Neural cell (in vitro differentiated cells): ENCODE measurements at regions not wholly inside any gene's neighbourhood (a gene's known extent, or its start where the extent isn't known, plus 50 kb on each side); places are given as distances from the start of the nearest gene placed in this dataset.

Experiments
- H2AFZ ChIP-seq: fragments of 200-600, 300-800 bp; sonication (generic), shearing (Covaris generic); 2 replicates; pipeline ENCODE4 v1.6.0; 2014; ENCODE audit warnings: low read depth, mild to moderate bottlenecking, antibody characterized with exemption, low read length, moderate library complexity
- H3F3A ChIP-seq: fragments of 200-600 bp; shearing (Covaris generic); 2 replicates; pipeline ENCODE4 v1.6.1; 2016; ENCODE audit warnings: mild to moderate bottlenecking, moderate library complexity, mixed read lengths, antibody characterized with exemption, low read length; ENCODE audit not compliant: insufficient read depth, poor library complexity, severe bottlenecking
- H3K27ac ChIP-seq: fragments of 200-600, 300-800 bp; sonication (generic), shearing (Covaris generic); 2 replicates; pipeline ENCODE4 v1.5.1; 2014; ENCODE audit warnings: mild to moderate bottlenecking, low read length, moderate library complexity
- H3K27me3 ChIP-seq: fragments of 300-800, 200-600 bp; sonication (generic), shearing (Covaris generic); 2 replicates; pipeline ENCODE4 v1.6.0; 2014; ENCODE audit warnings: mild to moderate bottlenecking, low read depth, low read length, moderate library complexity; ENCODE audit not compliant: insufficient read depth
- H3K36me3 ChIP-seq: fragments of 300-800, 200-600 bp; sonication (generic), shearing (Covaris generic); 2 replicates; pipeline ENCODE4 v1.5.1; 2014; ENCODE audit warnings: mild to moderate bottlenecking, antibody characterized with exemption, low read length, moderate library complexity; ENCODE audit not compliant: insufficient read depth
- H3K4me2 ChIP-seq: fragments of 300-800, 200-600 bp; sonication (generic), shearing (Covaris generic); 2 replicates; pipeline ENCODE4 v1.6.0; 2014; ENCODE audit warnings: mild to moderate bottlenecking, low read length
- H3K4me3 ChIP-seq: fragments of 300-800, 200-600 bp; sonication (generic), shearing (Covaris generic); 2 replicates; pipeline ENCODE4 v1.5.1; 2014; ENCODE audit warnings: mild to moderate bottlenecking, low read length, moderate library complexity
- H3K79me2 ChIP-seq: fragments of 200-600 bp; shearing (Covaris generic); replicated peaks from 2 replicates; pipeline ENCODE4 v1.6.0; 2014; ENCODE audit warnings: mild to moderate bottlenecking, low read length, moderate library complexity; ENCODE audit not compliant: insufficient read depth
- H3K9ac ChIP-seq: fragments of 300-800, 200-600 bp; sonication (generic), shearing (Covaris generic); 2 replicates; pipeline ENCODE4 v1.6.1; 2016; ENCODE audit warnings: mild to moderate bottlenecking, low read length, mixed read lengths
- H3K9me2 ChIP-seq: fragments of 200-600 bp; shearing (Covaris generic); 2 replicates; pipeline ENCODE4 v1.6.1; 2016; ENCODE audit warnings: mild to moderate bottlenecking, low read length, mixed read lengths; ENCODE audit not compliant: insufficient read depth
- H3K9me3 ChIP-seq: fragments of 200-600, 300-800 bp; sonication (generic), shearing (Covaris generic); 2 replicates; pipeline ENCODE4 v1.6.1; 2016; ENCODE audit warnings: mild to moderate bottlenecking, mixed run types, low read length, moderate library complexity, mixed read lengths
- H4K20me1 ChIP-seq: fragments of 200-600 bp; shearing (Covaris generic); 2 replicates; pipeline ENCODE4 v1.6.1; 2016; ENCODE audit warnings: mild to moderate bottlenecking, mixed run types; ENCODE audit not compliant: insufficient read depth
- CTCF ChIP-seq: fragments of 450-650 bp; IDR thresholded peaks from 2 replicates; pipeline ENCODE4 v1.5.1; 2014; ENCODE audit warnings: antibody characterized with exemption, mild to moderate bottlenecking, moderate library complexity; ENCODE audit not compliant: poor library complexity, severe bottlenecking
- EP300 ChIP-seq: fragments of 450-650 bp; conservative IDR thresholded peaks from 2 replicates; pipeline ENCODE4 v1.6.1; 2014; ENCODE audit warnings: antibody characterized with exemption, mild to moderate bottlenecking, moderate library complexity; ENCODE audit not compliant: poor library complexity, severe bottlenecking
- EZH2 ChIP-seq: fragments of 200-600, 300-800 bp; shearing (Covaris generic), sonication (generic); IDR thresholded peaks from 2 replicates; pipeline ENCODE4 v1.6.1; 2014; ENCODE audit warnings: antibody characterized with exemption, low read length, borderline replicate concordance, mild to moderate bottlenecking; ENCODE audit not compliant: insufficient read depth, poor library complexity, severe bottlenecking
- MXI1 ChIP-seq: fragments of 450-650 bp; conservative IDR thresholded peaks from 2 replicates; pipeline ENCODE4 v1.6.1; 2014; ENCODE audit warnings: antibody characterized with exemption, mild to moderate bottlenecking; ENCODE audit not compliant: poor library complexity, severe bottlenecking
- POLR2AphosphoS5 ChIP-seq: IDR thresholded peaks from 2 replicates; pipeline ENCODE4 v1.6.1; 2012
- RAD21 ChIP-seq: fragments of 450-650 bp; conservative IDR thresholded peaks from 2 replicates; pipeline ENCODE4 v1.6.1; 2014; ENCODE audit warnings: antibody characterized with exemption, mild to moderate bottlenecking, moderate library complexity
- REST ChIP-seq: IDR thresholded peaks from 2 replicates; pipeline ENCODE4 v1.6.1; 2012; ENCODE audit warnings: borderline replicate concordance
- SMC3 ChIP-seq: fragments of 450-650 bp; conservative IDR thresholded peaks from 2 replicates; pipeline ENCODE4 v1.6.1; 2014; ENCODE audit warnings: antibody characterized with exemption, mild to moderate bottlenecking, moderate library complexity; ENCODE audit not compliant: poor library complexity
- TAF1 ChIP-seq: IDR thresholded peaks from 2 replicates; pipeline ENCODE4 v1.6.1; 2012; ENCODE audit warnings: low read depth

GRCh38 chr21:35344582-35344981 lies 295.5 kb upstream of the RUNX1 start:
- H3K9me3 ChIP-seq: no peaks in the 10 kb centered on the region
- no peaks in the 10 kb centered on the region for H3F3A ChIP-seq
- H4K20me1 ChIP-seq: no peaks in the 10 kb centered on the region
- no peaks in the 10 kb centered on the region for H3K27me3 ChIP-seq
- H2AFZ ChIP-seq: no peak overlapping the region
- no peak overlapping the region for H3K27ac ChIP-seq
- no peaks in the 10 kb centered on the region for H3K9me2 ChIP-seq
- no peak overlapping the region for H3K4me2 ChIP-seq
- no peak overlapping the region for H3K4me3 ChIP-seq
- no peaks in the 10 kb centered on the region for H3K36me3 ChIP-seq
- no peaks in the 10 kb centered on the region for H3K79me2 ChIP-seq
- TF ChIP-seq MXI1: no peak
- TF ChIP-seq RAD21: no peak
- TF ChIP-seq TAF1: no peak
- TF ChIP-seq EP300: no peak
- TF ChIP-seq EZH2: no peak
- TF ChIP-seq SMC3: no peak
- no peak for TF ChIP-seq REST
- no peak for TF ChIP-seq POLR2AphosphoS5
- H3K9ac ChIP-seq: no peak overlapping the region

GRCh38 chr21:35343046-35343819 lies 294.1 kb upstream of the RUNX1 start:
- Histone ChIP-seq H3K4me2 (no peak overlapping the region), H3K4me3 (no peak overlapping the region), H3K79me2 (no peaks in the 10 kb centered on the region), H3K9me2 (no peaks in the 10 kb centered on the region), H2AFZ (no peak overlapping the region), H3F3A (no peaks in the 10 kb centered on the region), H3K27ac (no peak overlapping the region), H3K9me3 (no peaks in the 10 kb centered on the region), H3K27me3 (no peaks in the 10 kb centered on the region), H3K9ac (no peak overlapping the region), H3K36me3 (no peaks in the 10 kb centered on the region), H4K20me1 (no peaks in the 10 kb centered on the region)
- TF ChIP-seq RAD21: no peak
- TF ChIP-seq POLR2AphosphoS5: no peak
- TF ChIP-seq EP300: no peak
- no peak for TF ChIP-seq MXI1
- no peak for TF ChIP-seq CTCF
- TF ChIP-seq TAF1: no peak
- TF ChIP-seq EZH2: no peak
- no peak for TF ChIP-seq SMC3
- no peak for TF ChIP-seq REST
